ENCODE measurements at regions not wholly inside any gene's neighbourhood (a gene's known extent, or its start where the extent isn't known, plus 50 kb on each side); places are given as distances from the start of the nearest gene placed in this dataset.
"Not testable (repeated sequence)": the region's sequence is repeated elsewhere in the genome, so short reads cannot be mapped to it uniquely, and the experiment has no call there.

- FAIRE-seq; H3K9me3 ChIP-seq (replicated peaks; ENCODE audit: control insufficient read depth, insufficient read depth, low read depth, low read length); DNase-seq (ENCODE audit: extremely low read depth in 1 of 4, low spot score in 3 of 4); H2AFZ ChIP-seq (ENCODE audit: low read depth, low read length); intact Hi-C loops (cut with micrococcal nuclease); H3K9me1 ChIP-seq (ENCODE audit: control insufficient read depth, insufficient read depth, low read length); H3K36me3 ChIP-seq (ENCODE audit: control insufficient read depth, insufficient read depth, low read length); ATAC-seq; H3K4me2 ChIP-seq (ENCODE audit: insufficient read depth, low read length); H3K4me1 ChIP-seq (replicated peaks in 1 of 2; ENCODE audit: control insufficient read depth in 2 of 2, insufficient read depth in 2 of 2, low read length in 2 of 2); H3K9ac ChIP-seq (ENCODE audit: insufficient read depth in 1 of 2, low read depth in 2 of 2, low read length in 2 of 2); H3K4me3 ChIP-seq; in situ Hi-C loops (cut with MboI); CTCF ChIA-PET (ENCODE audit: low intra/inter-chr PET ratio); H4K20me1 ChIP-seq (replicated peaks; ENCODE audit: control insufficient read depth, insufficient read depth, low read length); H3K27ac ChIP-seq (ENCODE audit: extremely low read depth, low read depth, low read length); H3K27me3 ChIP-seq (ENCODE audit: control insufficient read depth in 2 of 2, insufficient read depth in 2 of 2, low read length in 2 of 2); BruUV-seq (replicated peaks); H3K79me2 ChIP-seq (ENCODE audit: control insufficient read depth, insufficient read depth, low read length): not testable (repeated sequence)
- WGBS (ENCODE audit: insufficient coverage, low coverage, missing lambda C conversion rate) = 52% methylated on average over 2 of the region's 2 CpGs
- TF ChIP-seq C11orf30 (IDR thresholded peaks at IDR 0.05; ENCODE audit: low read depth) = peak; percentile 20; the same call in 1 of the 2 replicates
- TF ChIP-seq ZNF316 (IDR thresholded peaks at IDR 0.05) = peak; percentile 67
- TF ChIP-seq ASH1L (IDR thresholded peaks at IDR 0.05; ENCODE audit: borderline replicate concordance, low read depth, partially characterized antibody) = peak; percentile 51
- TF ChIP-seq CC2D1A (IDR thresholded peaks at IDR 0.05) = peak; percentile 68; the same call in 1 of the 2 replicates
- POLR2A ChIA-PET = interaction anchor here (0.9 to 1.3 kb wide), 2 partner anchors 12 to 167 kb away, joined by 3 to 5 read pairs; no protein-coding TSS in a partner anchor
These were observed 71.9 kb downstream of the EBLN1 start for GRCh38 chr10:22145873-22146272.

DNA sequence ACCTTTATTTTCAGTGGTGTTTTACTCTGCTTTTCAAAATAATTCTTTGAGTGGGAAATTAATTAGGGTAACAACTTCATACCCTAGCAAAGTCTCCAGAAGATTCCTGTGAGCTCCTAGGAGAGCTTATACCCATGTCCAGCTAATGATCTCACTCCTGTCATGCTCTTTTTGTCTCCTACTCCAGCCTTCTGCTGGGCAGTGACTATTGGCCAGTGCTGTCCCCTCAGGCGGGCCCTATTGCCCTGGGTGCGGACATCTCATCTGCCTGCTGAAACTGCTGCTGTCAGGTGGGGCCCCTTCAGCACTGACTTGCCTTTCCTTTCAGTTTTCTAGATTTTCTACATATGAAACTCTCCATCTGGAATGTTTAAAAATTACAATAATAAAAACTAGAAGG is 80.3 kb downstream of the EBLN1 start:
- H3K9ac ChIP-seq (ENCODE audit: insufficient read depth in 1 of 2, low read depth in 2 of 2, low read length in 2 of 2) = no peak overlapping the region
- ATAC-seq (no peak), DNase-seq (ENCODE audit: extremely low read depth in 1 of 4, low spot score in 3 of 4) (no peak), FAIRE-seq (no peak)
- no peak overlapping the region for H3K27ac ChIP-seq (ENCODE audit: extremely low read depth, low read depth, low read length)
- no peaks in the 10 kb centered on the region for H4K20me1 ChIP-seq (replicated peaks; ENCODE audit: control insufficient read depth, insufficient read depth, low read length)
- no peak overlapping the region for H3K4me3 ChIP-seq
- CTCF ChIA-PET (ENCODE audit: low intra/inter-chr PET ratio) = no interaction called here
- no peaks in the 10 kb centered on the region for H3K36me3 ChIP-seq (ENCODE audit: control insufficient read depth, insufficient read depth, low read length)
- no peaks in the 10 kb centered on the region; the same call in 1 of the 2 replicates for H3K9me3 ChIP-seq (replicated peaks; ENCODE audit: control insufficient read depth, insufficient read depth, low read depth, low read length)
- in situ Hi-C loops (cut with MboI) = no loop called here
- POLR2A ChIA-PET = interaction anchor here (0.6 kb wide), 1 partner anchor 229 kb away, joined by 5 read pairs; no protein-coding TSS in a partner anchor
- H2AFZ ChIP-seq (ENCODE audit: low read depth, low read length) = no peak overlapping the region
- WGBS (ENCODE audit: insufficient coverage, low coverage, missing lambda C conversion rate) = 76% methylated on average over 2 of the region's 2 CpGs
- no peaks in the 10 kb centered on the region for H3K79me2 ChIP-seq (ENCODE audit: control insufficient read depth, insufficient read depth, low read length)
- no peaks in the 10 kb centered on the region for H3K27me3 ChIP-seq (ENCODE audit: control insufficient read depth in 2 of 2, insufficient read depth in 2 of 2, low read length in 2 of 2)
- intact Hi-C loops (cut with micrococcal nuclease) = no loop called here
- H3K4me2 ChIP-seq (ENCODE audit: insufficient read depth, low read length) = no peak overlapping the region
- no peaks in the 10 kb centered on the region for H3K9me1 ChIP-seq (ENCODE audit: control insufficient read depth, insufficient read depth, low read length)
- peaks cover 13 to 20% of the 10 kb centered on the region in 2 experiments for H3K4me1 ChIP-seq (replicated peaks in 1 of 2; ENCODE audit: control insufficient read depth in 2 of 2, insufficient read depth in 2 of 2, low read length in 2 of 2)
- BruUV-seq (replicated peaks) = no TSS peak
- no peak for TF ChIP-seq SIX5 (IDR thresholded peaks at IDR 0.05; ENCODE audit: borderline replicate concordance in 1 of 2, insufficient read depth in 1 of 2, low read depth in 1 of 2, low read length in 2 of 2)
- no peak for TF ChIP-seq NKRF (IDR thresholded peaks at IDR 0.05; ENCODE audit: borderline replicate concordance)
- no peak for TF ChIP-seq RBM14 (IDR thresholded peaks at IDR 0.05; ENCODE audit: borderline replicate concordance, insufficient read depth, low read depth, low read length)
- no peak for TF ChIP-seq ZNF785 (CRISPR knock-in tag; IDR thresholded peaks at IDR 0.05)
- no peak for TF ChIP-seq U2AF1 (optimal IDR thresholded peaks at IDR 0.05; ENCODE audit: low read depth, low read length)
- no peak for TF ChIP-seq KLF1 (tag; IDR thresholded peaks at IDR 0.05)
- no peak for TF ChIP-seq STAG1 (CRISPR knock-in tag; IDR thresholded peaks at IDR 0.05; ENCODE audit: borderline replicate concordance)
- TF ChIP-seq POU5F1 (IDR thresholded peaks at IDR 0.05; ENCODE audit: borderline replicate concordance, low read depth, low read length, partially characterized antibody) = no peak
- TF ChIP-seq ELF1 (tag; IDR thresholded peaks at IDR 0.05) = no peak
- TF ChIP-seq ZBTB8A (IDR thresholded peaks at IDR 0.05; ENCODE audit: partially characterized antibody) = no peak
- no peak for TF ChIP-seq TAF1 (IDR thresholded peaks at IDR 0.05; ENCODE audit: control insufficient read depth, extremely low read depth, insufficient read depth, low read length, severe bottlenecking)
- no peak for TF ChIP-seq ZNF133 (CRISPR knock-in tag; IDR thresholded peaks at IDR 0.05)
